ENCODE measurements at regions not wholly inside any gene's neighbourhood (a gene's known extent, or its start where the extent isn't known, plus 50 kb on each side); places are given as distances from the start of the nearest gene placed in this dataset.

DNA sequence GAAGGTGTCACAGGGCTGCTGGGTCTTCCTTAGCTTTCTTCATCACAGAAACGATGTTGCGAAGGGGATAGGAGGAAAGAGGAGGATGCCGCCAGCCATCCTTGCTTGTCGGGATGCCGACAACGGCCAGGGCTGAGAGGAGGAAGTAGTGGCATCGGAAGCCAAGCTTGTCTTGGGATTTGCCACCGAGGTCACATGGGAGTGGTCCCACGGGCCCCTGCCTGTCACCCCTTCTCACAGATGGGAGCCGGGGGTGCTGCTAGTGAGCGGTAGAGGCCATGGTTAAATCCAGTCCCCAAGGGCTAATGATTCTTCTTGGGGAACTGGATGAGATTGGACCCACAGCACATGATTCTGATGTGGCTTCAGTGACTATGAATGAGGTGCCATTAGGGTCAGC lies 1375.8 kb downstream of the BRD1 start:
- Histone ChIP-seq H4K8ac (ENCODE audit: low read depth in 2 of 2, low read length in 2 of 2) (no peak overlapping the region), H2BK120ac (ENCODE audit: low read depth, low read length) (no peak overlapping the region), H3K56ac (ENCODE audit: extremely low read depth, insufficient read depth, low read length) (no peak overlapping the region), H4K5ac (ENCODE audit: low read depth, low read length) (no peak overlapping the region), H3K23ac (ENCODE audit: low read depth, low read length) (no peak overlapping the region), H3K18ac (ENCODE audit: low read depth, low read length) (no peak overlapping the region), H3K9ac (ENCODE audit: low read depth, low read length) (no peak overlapping the region), H3K9me1 (ENCODE audit: insufficient read depth, low read length) (no peaks in the 10 kb centered on the region), H3K4me1 (ENCODE audit: control insufficient read depth, insufficient read depth, low read length) (no peaks in the 10 kb centered on the region), H2BK20ac (ENCODE audit: low read depth, low read length) (no peak overlapping the region), H3K27ac (ENCODE audit: insufficient read depth, low read length) (no peak overlapping the region), H2AFZ (replicated peaks; ENCODE audit: low read length, poor library complexity) (no peak overlapping the region), H3K4me2 (ENCODE audit: low read depth, low read length) (no peak overlapping the region), H2BK15ac (ENCODE audit: low read depth, low read length) (no peak overlapping the region), H3K4ac (ENCODE audit: low read depth, low read length) (no peak overlapping the region), H2AK5ac (ENCODE audit: low read depth, low read length) (no peak overlapping the region), H3K9me3 (ENCODE audit: control insufficient read depth, insufficient read depth, low read length) (peaks cover 47% of the 10 kb centered on the region), H3K36me3 (ENCODE audit: control insufficient read depth, insufficient read depth, low read length) (no peaks in the 10 kb centered on the region), H3K4me3 (ENCODE audit: insufficient read depth, low read depth, low read length) (no peak overlapping the region), H2AK9ac (replicated peaks; ENCODE audit: low read depth, low read length, poor library complexity) (no peak overlapping the region), H4K20me1 (ENCODE audit: insufficient read depth, low read length) (no peaks in the 10 kb centered on the region), H4K91ac (ENCODE audit: insufficient read depth, low read depth, low read length) (no peak overlapping the region), H3K27me3 (ENCODE audit: control insufficient read depth, insufficient read depth, low read length) (no peaks in the 10 kb centered on the region), H3K79me1 (ENCODE audit: low read depth in 1 of 2, low read length in 2 of 2) (no peaks in the 10 kb centered on the region), H2BK5ac (ENCODE audit: low read depth, low read length, poor library complexity, severe bottlenecking) (no peak overlapping the region), H3K14ac (replicated peaks; ENCODE audit: low read depth, low read length) (no peak overlapping the region)
- in situ Hi-C loops (cut with MboI; ENCODE audit: low sequenced_read_pairs) (no loop called here), intact Hi-C loops (cut with micrococcal nuclease) (no loop called here), dilution Hi-C loops (cut with HindIII; ENCODE audit: low sequenced_read_pairs, unreplicated experiment) (no loop called here)
- POLR2A ChIA-PET (ENCODE audit: unreplicated experiment): no interaction called here
- no peak for ATAC-seq (ENCODE audit: low read depth)
- CTCF ChIA-PET: no interaction called here
- TF ChIP-seq, protein P1, sequence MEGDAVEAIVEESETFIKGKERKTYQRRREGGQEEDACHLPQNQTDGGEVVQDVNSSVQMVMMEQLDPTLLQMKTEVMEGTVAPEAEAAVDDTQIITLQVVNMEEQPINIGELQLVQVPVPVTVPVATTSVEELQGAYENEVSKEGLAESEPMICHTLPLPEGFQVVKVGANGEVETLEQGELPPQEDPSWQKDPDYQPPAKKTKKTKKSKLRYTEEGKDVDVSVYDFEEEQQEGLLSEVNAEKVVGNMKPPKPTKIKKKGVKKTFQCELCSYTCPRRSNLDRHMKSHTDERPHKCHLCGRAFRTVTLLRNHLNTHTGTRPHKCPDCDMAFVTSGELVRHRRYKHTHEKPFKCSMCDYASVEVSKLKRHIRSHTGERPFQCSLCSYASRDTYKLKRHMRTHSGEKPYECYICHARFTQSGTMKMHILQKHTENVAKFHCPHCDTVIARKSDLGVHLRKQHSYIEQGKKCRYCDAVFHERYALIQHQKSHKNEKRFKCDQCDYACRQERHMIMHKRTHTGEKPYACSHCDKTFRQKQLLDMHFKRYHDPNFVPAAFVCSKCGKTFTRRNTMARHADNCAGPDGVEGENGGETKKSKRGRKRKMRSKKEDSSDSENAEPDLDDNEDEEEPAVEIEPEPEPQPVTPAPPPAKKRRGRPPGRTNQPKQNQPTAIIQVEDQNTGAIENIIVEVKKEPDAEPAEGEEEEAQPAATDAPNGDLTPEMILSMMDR (conservative IDR thresholded peaks at IDR 0.05; ENCODE audit: low read depth, low read length): no peak
- TF ChIP-seq CEBPB (IDR thresholded peaks at IDR 0.05; ENCODE audit: low read depth, low read length): no peak
- TF ChIP-seq FOS (IDR thresholded peaks at IDR 0.05; ENCODE audit: low read depth, low read length): no peak
- no peak for TF ChIP-seq MAFK (IDR thresholded peaks at IDR 0.05; ENCODE audit: low read depth, low read length)
- TF ChIP-seq, protein P2, sequence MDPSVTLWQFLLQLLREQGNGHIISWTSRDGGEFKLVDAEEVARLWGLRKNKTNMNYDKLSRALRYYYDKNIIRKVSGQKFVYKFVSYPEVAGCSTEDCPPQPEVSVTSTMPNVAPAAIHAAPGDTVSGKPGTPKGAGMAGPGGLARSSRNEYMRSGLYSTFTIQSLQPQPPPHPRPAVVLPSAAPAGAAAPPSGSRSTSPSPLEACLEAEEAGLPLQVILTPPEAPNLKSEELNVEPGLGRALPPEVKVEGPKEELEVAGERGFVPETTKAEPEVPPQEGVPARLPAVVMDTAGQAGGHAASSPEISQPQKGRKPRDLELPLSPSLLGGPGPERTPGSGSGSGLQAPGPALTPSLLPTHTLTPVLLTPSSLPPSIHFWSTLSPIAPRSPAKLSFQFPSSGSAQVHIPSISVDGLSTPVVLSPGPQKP (IDR thresholded peaks at IDR 0.05; ENCODE audit: borderline replicate concordance, low read depth, low read length): no peak
- BruUV-seq (replicated peaks): no TSS peak
- no peak for DNase-seq
- no CpG with 5 or more reads among the region's 11 CpGs for WGBS, 2 experiments (ENCODE audit: extremely low coverage in 2 of 2, insufficient read length in 1 of 2)

All from IMR-90 (cell line).